ENCODE measurements at regions not wholly inside any gene's neighbourhood (a gene's known extent, or its start where the extent isn't known, plus 50 kb on each side); places are given as distances from the start of the nearest gene placed in this dataset.
"Not testable (repeated sequence)": the region's sequence is repeated elsewhere in the genome, so short reads cannot be mapped to it uniquely, and the experiment has no call there.

- no peak for DNase-seq (ENCODE audit: low read depth in 1 of 2, low spot score in 1 of 2)
These were observed 165.5 kb upstream of the ATP2B1 start for GRCh38 chr12:89874146-89874545.

GRCh38 chr12:89873745-89874144 lies 165.1 kb upstream of the ATP2B1 start:
- no peak for DNase-seq (ENCODE audit: low read depth in 1 of 2, low spot score in 1 of 2)

- no peak for DNase-seq (ENCODE audit: low read depth in 1 of 2, low spot score in 1 of 2)
These were observed 164.4 kb upstream of the ATP2B1 start for GRCh38 chr12:89872922-89873630.

GRCh38 chr12:89870413-89871184 lies 162.0 kb upstream of the ATP2B1 start:
- DNase-seq (ENCODE audit: low read depth in 1 of 2, low spot score in 1 of 2): no peak

- DNase-seq (ENCODE audit: low read depth in 1 of 2, low spot score in 1 of 2): not testable (repeated sequence)
These were observed 159.0 kb upstream of the ATP2B1 start for GRCh38 chr12:89867611-89868010.

GRCh38 chr12:89864411-89864810 lies 155.8 kb upstream of the ATP2B1 start:
- no peak for DNase-seq (ENCODE audit: low read depth in 1 of 2, low spot score in 1 of 2)

- DNase-seq (ENCODE audit: low read depth in 1 of 2, low spot score in 1 of 2): no peak
These were observed 155.3 kb upstream of the ATP2B1 start for GRCh38 chr12:89863968-89864367.

GRCh38 chr12:89863493-89863938 lies 154.9 kb upstream of the ATP2B1 start:
- DNase-seq (ENCODE audit: low read depth in 1 of 2, low spot score in 1 of 2): no peak

- no peak for DNase-seq (ENCODE audit: low read depth in 1 of 2, low spot score in 1 of 2)
These were observed 154.1 kb upstream of the ATP2B1 start for GRCh38 chr12:89862511-89863445.

- DNase-seq (ENCODE audit: low read depth in 1 of 2, low spot score in 1 of 2): no peak
These were observed 152.4 kb upstream of the ATP2B1 start for GRCh38 chr12:89861086-89861485.

GRCh38 chr12:89859508-89860220 lies 151.0 kb upstream of the ATP2B1 start:
- DNase-seq (ENCODE audit: low read depth in 1 of 2, low spot score in 1 of 2): no peak

- DNase-seq (ENCODE audit: low read depth in 1 of 2, low spot score in 1 of 2): no peak
These were observed 150.1 kb upstream of the ATP2B1 start for GRCh38 chr12:89858718-89859117.

GRCh38 chr12:89857652-89858274 lies 149.1 kb upstream of the ATP2B1 start:
- DNase-seq (ENCODE audit: low read depth in 1 of 2, low spot score in 1 of 2): no peak

GRCh38 chr12:89856431-89856830 lies 147.8 kb upstream of the ATP2B1 start:
- no peak for DNase-seq (ENCODE audit: low read depth in 1 of 2, low spot score in 1 of 2)

- no peak for DNase-seq (ENCODE audit: low read depth in 1 of 2, low spot score in 1 of 2)
These were observed 140.1 kb upstream of the ATP2B1 start for GRCh38 chr12:89848732-89849131.

- DNase-seq (ENCODE audit: low read depth in 1 of 2, low spot score in 1 of 2): no peak
These were observed 137.9 kb upstream of the ATP2B1 start for GRCh38 chr12:89846473-89847055.

- no peak for DNase-seq (ENCODE audit: low read depth in 1 of 2, low spot score in 1 of 2)
These were observed 137.1 kb upstream of the ATP2B1 start for GRCh38 chr12:89845767-89846166.

- DNase-seq (ENCODE audit: low read depth in 1 of 2, low spot score in 1 of 2): no peak
These were observed 136.7 kb upstream of the ATP2B1 start for GRCh38 chr12:89845366-89845765.

- DNase-seq (ENCODE audit: low read depth in 1 of 2, low spot score in 1 of 2): no peak
These were observed 135.9 kb upstream of the ATP2B1 start for GRCh38 chr12:89844539-89844938.
